GM12878 (cell line): ENCODE measurements at regions not wholly inside any gene's neighbourhood (a gene's known extent, or its start where the extent isn't known, plus 50 kb on each side); places are given as distances from the start of the nearest gene placed in this dataset.

Experiments
- ATAC-seq: fragments of 200-7000 bp; cut with Tn5 transposase; 3 replicates; pipeline ENCODE4 v1.9.1; 2020; ENCODE audit warnings: mild to moderate bottlenecking, moderate library complexity
- BruUV-seq: library from RNA; stranded (reverse); fragments of 400-500 nt; replicated peaks from 2 replicates; lab custom pipeline; 2021; lab: Mats Ljungman, UMichigan
- CTCF ChIA-PET: fragments of 300-600 bp; sonication (Branson Sonifier 250); formaldehyde crosslinking; extraction: SDS; loops from one replicate; lab custom pipeline; 2021; ENCODE audit warnings: inconsistent platforms; lab: Yijun Ruan, JAX
- POLR2A ChIA-PET: fragments of 350-600 bp; formaldehyde crosslinking; extraction: SDS; loops from one replicate; lab custom pipeline; 2021; ENCODE audit warnings: inconsistent platforms; lab: Charles Lee
- RAD21 ChIA-PET: fragments of 300-600 bp; sonication (Branson Sonifier 250); formaldehyde crosslinking; loops from one replicate; lab custom pipeline; 2023; ENCODE audit warnings: antibody characterized with exemption; ENCODE audit not compliant: unreplicated experiment; lab: Charles Lee
- SMC1A ChIA-PET: fragments of 300-600 bp; sonication (Branson Sonifier 250); formaldehyde crosslinking; loops from one replicate; lab custom pipeline; 2023; ENCODE audit not compliant: unreplicated experiment, uncharacterized antibody; lab: Charles Lee
- DNase-seq: peaks from one replicate; pipeline ENCODE4 v3.0.0-alpha.2; 2011; ENCODE audit warnings: low read depth, low spot score
- FAIRE-seq: peaks from 3 replicates; lab custom pipeline; 2011; peaks lifted over from hg19 to GRCh38; lab: Jason Lieb, UNC
- H2AFZ ChIP-seq: 2 replicates; pipeline ENCODE4 v1.6.0; 2011; ENCODE audit warnings: low read depth, low read length, control low read depth; ENCODE audit not compliant: control insufficient read depth
- H3K27ac ChIP-seq: 2 replicates; pipeline ENCODE4 v1.5.1; 2011; ENCODE audit warnings: control low read depth; ENCODE audit not compliant: control insufficient read depth, insufficient read depth
- H3K27me3 ChIP-seq, 2 experiments: replicated peaks in 1 of 2; 2 replicates each; pipeline versions ENCODE4 v1.6.0 to v1.6.1; 2011; ENCODE audit warnings: low read length in 1 of 2; ENCODE audit not compliant: control insufficient read depth in 2 of 2, insufficient read depth in 2 of 2
- H3K36me3 ChIP-seq, 2 experiments: 2 replicates each; pipeline ENCODE4 v1.5.1; 2011; ENCODE audit warnings: low read length in 1 of 2; ENCODE audit not compliant: control insufficient read depth in 2 of 2, insufficient read depth in 2 of 2
- H3K4me1 ChIP-seq: 2 replicates; pipeline ENCODE4 v1.6.1; 2011; ENCODE audit warnings: mild to moderate bottlenecking, low read length, moderate library complexity, mixed read lengths; ENCODE audit not compliant: control insufficient read depth, insufficient read depth
- H3K4me2 ChIP-seq: 2 replicates; pipeline ENCODE4 v1.6.0; 2011; ENCODE audit warnings: control low read depth; ENCODE audit not compliant: control insufficient read depth, insufficient read depth
- H3K4me3 ChIP-seq: fragments of 200-600 bp; sonication (generic); 2 replicates; pipeline ENCODE4 v1.5.1; 2016
- H3K79me2 ChIP-seq: 2 replicates; pipeline ENCODE4 v1.6.0; 2011; ENCODE audit warnings: low read length; ENCODE audit not compliant: control insufficient read depth, insufficient read depth
- H3K9ac ChIP-seq: 2 replicates; pipeline ENCODE4 v1.8.0; 2011; ENCODE audit warnings: low read length, control low read depth, mixed read lengths; ENCODE audit not compliant: control insufficient read depth, insufficient read depth
- H3K9me3 ChIP-seq: replicated peaks from 3 replicates; pipeline ENCODE4 v1.5.1; 2011; ENCODE audit warnings: mild to moderate bottlenecking, low read length; ENCODE audit not compliant: control insufficient read depth, insufficient read depth
- H4K20me1 ChIP-seq: 2 replicates; pipeline ENCODE4 v1.6.0; 2011; ENCODE audit not compliant: control insufficient read depth, insufficient read depth
- CBFB ChIP-seq: IDR thresholded peaks from 2 replicates; pipeline ENCODE4 v1.6.1; 2016; ENCODE audit warnings: antibody characterized with exemption, low read depth
- EZH2 ChIP-seq: IDR thresholded peaks from 2 replicates; pipeline ENCODE4 v1.6.1; 2012; ENCODE audit warnings: low read depth, mild to moderate bottlenecking, control low read depth, inconsistent platforms, low read length, borderline replicate concordance; ENCODE audit not compliant: control insufficient read depth
- NFYB ChIP-seq: IDR thresholded peaks from 2 replicates; pipeline ENCODE4 v1.6.1; 2011; ENCODE audit warnings: low read depth, mild to moderate bottlenecking, low read length, improper control_type of control experiment, moderate library complexity; ENCODE audit not compliant: insufficient read depth
- POU2F2 ChIP-seq: IDR thresholded peaks from 3 replicates; pipeline ENCODE4 v1.6.1; 2011; ENCODE audit warnings: low read depth, mild to moderate bottlenecking, low read length, borderline replicate concordance
- SMAD1 ChIP-seq: fragments of 450-650 bp; IDR thresholded peaks from 2 replicates; pipeline ENCODE4 v1.6.1; 2018; ENCODE audit warnings: mild to moderate bottlenecking, low read depth; ENCODE audit not compliant: partially characterized antibody
- STAT3 ChIP-seq: IDR thresholded peaks from 2 replicates; pipeline ENCODE4 v1.6.1; 2011; ENCODE audit warnings: low read depth, low read length, improper control_type of control experiment
- ZBED1 ChIP-seq: IDR thresholded peaks from 2 replicates; pipeline ENCODE4 v1.6.1; 2016; ENCODE audit warnings: borderline replicate concordance
- ZNF622 ChIP-seq: fragments of 450-650 bp; IDR thresholded peaks from 2 replicates; pipeline ENCODE4 v1.6.1; 2017; ENCODE audit warnings: mild to moderate bottlenecking, inconsistent platforms
- WGBS: methylation state at CpG from one replicate; pipeline ENCODE4 v1.1.6; 2016; ENCODE audit warnings: low lambda C conversion rate; ENCODE audit not compliant: insufficient replicate concordance, insufficient coverage; ENCODE audit errors: missing lambda C conversion rate; 5-methylcytosine and 5-hydroxymethylcytosine counted together
- in situ Hi-C: fragments of 300-500 bp; cut with MboI; formaldehyde crosslinking; loops from 9 replicates; pipeline ENCODE4 v1.14.3; 2018; ENCODE audit warnings: mixed read lengths
- intact Hi-C: fragments of 100-400 bp; cut with micrococcal nuclease; formaldehyde crosslinking; loops from one replicate; pipeline ENCODE4 v1.14.2; 2022; ENCODE audit not compliant: unreplicated experiment
- TF ChIP-seq, protein P1 (sequence below), 3 experiments: IDR thresholded peaks in 2 of 3; conservative IDR thresholded peaks in 1 of 3; 2 replicates each; pipeline ENCODE4 v1.5.1; 2011; ENCODE audit warnings: low read depth in 3 of 3, low read length in 3 of 3, mild to moderate bottlenecking in 3 of 3, control low read depth in 2 of 3, moderate library complexity in 2 of 3, inconsistent platforms in 1 of 3, mixed read lengths in 1 of 3; ENCODE audit not compliant: control insufficient read depth in 2 of 3, insufficient read depth in 1 of 3; ENCODE audit errors: extremely low read depth in 1 of 3
- TF ChIP-seq, protein P2 (sequence below): fragments of 450-650 bp; IDR thresholded peaks from 2 replicates; pipeline ENCODE4 v1.6.1; 2017; ENCODE audit warnings: mild to moderate bottlenecking, low read depth, inconsistent platforms; ENCODE audit not compliant: poor library complexity, severe bottlenecking

DNA sequence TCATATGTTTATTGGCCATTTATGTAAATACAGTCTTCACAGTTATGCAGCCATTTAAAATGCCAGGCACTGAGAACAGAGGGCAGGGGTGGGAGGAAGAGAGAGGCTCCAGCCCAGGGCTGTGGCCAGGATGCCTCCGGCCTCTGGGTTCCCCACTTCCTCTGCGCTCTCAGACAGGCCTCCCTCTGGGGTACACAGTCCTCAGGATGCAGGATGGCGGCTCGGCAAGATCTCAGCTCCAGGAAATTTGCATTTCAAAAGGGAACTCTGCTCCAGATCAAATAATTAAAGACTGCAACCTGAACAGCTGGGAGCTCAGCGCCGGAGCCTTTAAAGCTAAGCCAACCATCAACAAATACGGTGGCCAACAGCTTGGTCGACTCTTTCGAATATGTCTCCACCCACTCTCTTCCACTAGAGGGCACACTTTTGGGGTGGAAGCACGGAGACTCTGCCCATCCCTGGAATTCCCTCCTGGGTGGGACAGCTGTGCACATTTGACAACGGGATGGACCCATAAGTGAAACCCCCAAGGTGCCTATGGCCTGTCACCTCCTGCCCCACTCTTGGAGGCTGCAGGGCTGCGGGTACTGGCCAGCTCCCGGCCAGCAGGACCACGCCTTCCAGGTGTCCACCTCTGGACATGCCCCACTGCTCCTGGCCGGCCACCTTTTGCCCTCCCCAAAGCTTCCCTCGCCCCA lies 1044.7 kb downstream of the BRD1 start:
- intact Hi-C loops: no loop called here
- RAD21 ChIA-PET: no interaction called here

More for the DNA sequence above, 1044.7 kb downstream of the BRD1 start:
- no peaks in the 10 kb centered on the region for H3K36me3 ChIP-seq
- TF ChIP-seq, protein P1, sequence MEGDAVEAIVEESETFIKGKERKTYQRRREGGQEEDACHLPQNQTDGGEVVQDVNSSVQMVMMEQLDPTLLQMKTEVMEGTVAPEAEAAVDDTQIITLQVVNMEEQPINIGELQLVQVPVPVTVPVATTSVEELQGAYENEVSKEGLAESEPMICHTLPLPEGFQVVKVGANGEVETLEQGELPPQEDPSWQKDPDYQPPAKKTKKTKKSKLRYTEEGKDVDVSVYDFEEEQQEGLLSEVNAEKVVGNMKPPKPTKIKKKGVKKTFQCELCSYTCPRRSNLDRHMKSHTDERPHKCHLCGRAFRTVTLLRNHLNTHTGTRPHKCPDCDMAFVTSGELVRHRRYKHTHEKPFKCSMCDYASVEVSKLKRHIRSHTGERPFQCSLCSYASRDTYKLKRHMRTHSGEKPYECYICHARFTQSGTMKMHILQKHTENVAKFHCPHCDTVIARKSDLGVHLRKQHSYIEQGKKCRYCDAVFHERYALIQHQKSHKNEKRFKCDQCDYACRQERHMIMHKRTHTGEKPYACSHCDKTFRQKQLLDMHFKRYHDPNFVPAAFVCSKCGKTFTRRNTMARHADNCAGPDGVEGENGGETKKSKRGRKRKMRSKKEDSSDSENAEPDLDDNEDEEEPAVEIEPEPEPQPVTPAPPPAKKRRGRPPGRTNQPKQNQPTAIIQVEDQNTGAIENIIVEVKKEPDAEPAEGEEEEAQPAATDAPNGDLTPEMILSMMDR (IDR thresholded peaks at IDR 0.05 in 2 of 3, conservative IDR thresholded peaks at IDR 0.05 in 1 of 3; ENCODE audit: control insufficient read depth in 2 of 3, extremely low read depth in 1 of 3, insufficient read depth in 1 of 3, low read depth in 3 of 3, low read length in 3 of 3): no peak
- no peak for TF ChIP-seq STAT3
- no peak for TF ChIP-seq SMAD1
- TF ChIP-seq NFYB: no peak
- TF ChIP-seq ZBED1: no peak
- no peak for TF ChIP-seq ZNF622
- no peak for TF ChIP-seq EZH2
- no peak for TF ChIP-seq CBFB
- TF ChIP-seq, protein P2, sequence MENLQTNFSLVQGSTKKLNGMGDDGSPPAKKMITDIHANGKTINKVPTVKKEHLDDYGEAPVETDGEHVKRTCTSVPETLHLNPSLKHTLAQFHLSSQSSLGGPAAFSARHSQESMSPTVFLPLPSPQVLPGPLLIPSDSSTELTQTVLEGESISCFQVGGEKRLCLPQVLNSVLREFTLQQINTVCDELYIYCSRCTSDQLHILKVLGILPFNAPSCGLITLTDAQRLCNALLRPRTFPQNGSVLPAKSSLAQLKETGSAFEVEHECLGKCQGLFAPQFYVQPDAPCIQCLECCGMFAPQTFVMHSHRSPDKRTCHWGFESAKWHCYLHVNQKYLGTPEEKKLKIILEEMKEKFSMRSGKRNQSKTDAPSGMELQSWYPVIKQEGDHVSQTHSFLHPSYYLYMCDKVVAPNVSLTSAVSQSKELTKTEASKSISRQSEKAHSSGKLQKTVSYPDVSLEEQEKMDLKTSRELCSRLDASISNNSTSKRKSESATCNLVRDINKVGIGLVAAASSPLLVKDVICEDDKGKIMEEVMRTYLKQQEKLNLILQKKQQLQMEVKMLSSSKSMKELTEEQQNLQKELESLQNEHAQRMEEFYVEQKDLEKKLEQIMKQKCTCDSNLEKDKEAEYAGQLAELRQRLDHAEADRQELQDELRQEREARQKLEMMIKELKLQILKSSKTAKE: no peak
- no peak for TF ChIP-seq POU2F2
- TF ChIP-seq, all 136 proteins: peak for 0
- 12% methylated on average over 16 of the region's 16 CpGs for WGBS
- no peak overlapping the region for H2AFZ ChIP-seq
- ChIA-PET CTCF (no interaction called here), SMC1A (no interaction called here), POLR2A (no interaction called here)
- H3K4me1 ChIP-seq: no peaks in the 10 kb centered on the region
- no peaks in the 10 kb centered on the region for H3K27me3 ChIP-seq
- no peak overlapping the region for H3K4me2 ChIP-seq
- H3K9ac ChIP-seq: no peak overlapping the region
- DNase-seq: no peak
- in situ Hi-C loops: no loop called here
- H3K27ac ChIP-seq: no peak overlapping the region
- H3K9me3 ChIP-seq: no peaks in the 10 kb centered on the region; the same call in 2 of the 3 replicates
- no peaks in the 10 kb centered on the region for H4K20me1 ChIP-seq
- FAIRE-seq: no peak
- H3K4me3 ChIP-seq: no peak overlapping the region
- ATAC-seq: no peak
- BruUV-seq: no TSS peak
- H3K79me2 ChIP-seq: no peaks in the 10 kb centered on the region
